ENCODE measurements at regions not wholly inside any gene's neighbourhood (a gene's known extent, or its start where the extent isn't known, plus 50 kb on each side); places are given as distances from the start of the nearest gene placed in this dataset.

GRCh38 chr2:238729261-238729935 lies 118.5 kb upstream of the TWIST2 start (continued):
- TF ChIP-seq REST (IDR thresholded peaks at IDR 0.05) = no peak
- no peak for TF ChIP-seq ELK1 (IDR thresholded peaks at IDR 0.05; ENCODE audit: low read depth, low read length)
- no peak for TF ChIP-seq RNF2 (IDR thresholded peaks at IDR 0.05; ENCODE audit: borderline replicate concordance, low read depth)
- no peak for TF ChIP-seq HES2 (IDR thresholded peaks at IDR 0.05)
- no peak for TF ChIP-seq PHF8 (IDR thresholded peaks at IDR 0.05; ENCODE audit: borderline replicate concordance, low read depth)
- no peak for TF ChIP-seq CEBPB (IDR thresholded peaks at IDR 0.05)

GRCh38 chr2:238730001-238730669 lies 117.8 kb upstream of the TWIST2 start:
- no peak overlapping the region for H3K27ac ChIP-seq
- no peak for DNase-seq (ENCODE audit: low read depth in 1 of 2, low spot score in 1 of 2)
- ATAC-seq = no peak
- TF ChIP-seq HOXA7 (CRISPR knock-in tag; IDR thresholded peaks at IDR 0.05) (no peak), HEYL (CRISPR knock-in tag; IDR thresholded peaks at IDR 0.05) (no peak), RARB (CRISPR knock-in tag; IDR thresholded peaks at IDR 0.05) (no peak), KDM1A (IDR thresholded peaks at IDR 0.05; ENCODE audit: low read depth) (no peak), PHF8 (IDR thresholded peaks at IDR 0.05; ENCODE audit: borderline replicate concordance, low read depth) (no peak), KDM5A (IDR thresholded peaks at IDR 0.05) (no peak), RFX5 (IDR thresholded peaks at IDR 0.05) (no peak), NFE2L2 (conservative IDR thresholded peaks at IDR 0.05; ENCODE audit: low read length) (no peak), CTCF (IDR thresholded peaks at IDR 0.05) (no peak), HOXB5 (CRISPR knock-in tag; IDR thresholded peaks at IDR 0.05) (no peak), RAD21 (conservative IDR thresholded peaks at IDR 0.05 in 1 of 2, IDR thresholded peaks at IDR 0.05 in 1 of 2) (no peak), SREBF2 (IDR thresholded peaks at IDR 0.05) (no peak), EHF (CRISPR knock-in tag; IDR thresholded peaks at IDR 0.05) (no peak)
- no peaks in the 10 kb centered on the region for H3K9me3 ChIP-seq
- no peak overlapping the region for H3K4me3 ChIP-seq
- WGBS (ENCODE audit: missing lambda C conversion rate) = 57% methylated on average over 8 of the region's 17 CpGs
- H3K4me1 ChIP-seq = no peaks in the 10 kb centered on the region
- no peak overlapping the region for H3K4me2 ChIP-seq
- ChIA-PET CTCF (interaction anchor here (1.0 to 1.6 kb wide), 2 partner anchors 10 to 54 kb away, joined by 3 to 5 read pairs; no protein-coding TSS in a partner anchor), POLR2A (no interaction called here)
- FAIRE-seq = no peak

Measured in A549 (cell line).